PFSK-1 (cell line): ENCODE measurements at regions not wholly inside any gene's neighbourhood (a gene's known extent, or its start where the extent isn't known, plus 50 kb on each side); places are given as distances from the start of the nearest gene placed in this dataset.

Source experiments
- FOXP2 ChIP-seq: optimal IDR thresholded peaks from 2 replicates; pipeline ENCODE3; 2011; ENCODE audit warnings: borderline replicate concordance, control low read depth, inconsistent platforms; ENCODE audit not compliant: insufficient read depth; ENCODE audit errors: extremely low read length, extremely low read depth
- POLR2AphosphoS5 ChIP-seq: IDR thresholded peaks from 2 replicates; pipeline ENCODE4 v1.6.1; 2012; ENCODE audit warnings: low read depth, mild to moderate bottlenecking, control low read depth, low read length, moderate library complexity
- TF ChIP-seq, protein P1 (sequence below), 2 experiments: IDR thresholded peaks; 2 replicates each; pipeline versions ENCODE4 v1.6.1 to v1.8.0; 2011 to 2012; ENCODE audit warnings: low read depth in 2 of 2, low read length in 2 of 2, control low read depth in 1 of 2, inconsistent platforms in 1 of 2, mild to moderate bottlenecking in 1 of 2, moderate library complexity in 1 of 2; ENCODE audit not compliant: insufficient read depth in 1 of 2

GRCh38 chr12:89775063-89775985 is 66.7 kb upstream of the ATP2B1 start:
- TF ChIP-seq POLR2AphosphoS5 (no peak), FOXP2 (no peak)
- TF ChIP-seq, protein P1, sequence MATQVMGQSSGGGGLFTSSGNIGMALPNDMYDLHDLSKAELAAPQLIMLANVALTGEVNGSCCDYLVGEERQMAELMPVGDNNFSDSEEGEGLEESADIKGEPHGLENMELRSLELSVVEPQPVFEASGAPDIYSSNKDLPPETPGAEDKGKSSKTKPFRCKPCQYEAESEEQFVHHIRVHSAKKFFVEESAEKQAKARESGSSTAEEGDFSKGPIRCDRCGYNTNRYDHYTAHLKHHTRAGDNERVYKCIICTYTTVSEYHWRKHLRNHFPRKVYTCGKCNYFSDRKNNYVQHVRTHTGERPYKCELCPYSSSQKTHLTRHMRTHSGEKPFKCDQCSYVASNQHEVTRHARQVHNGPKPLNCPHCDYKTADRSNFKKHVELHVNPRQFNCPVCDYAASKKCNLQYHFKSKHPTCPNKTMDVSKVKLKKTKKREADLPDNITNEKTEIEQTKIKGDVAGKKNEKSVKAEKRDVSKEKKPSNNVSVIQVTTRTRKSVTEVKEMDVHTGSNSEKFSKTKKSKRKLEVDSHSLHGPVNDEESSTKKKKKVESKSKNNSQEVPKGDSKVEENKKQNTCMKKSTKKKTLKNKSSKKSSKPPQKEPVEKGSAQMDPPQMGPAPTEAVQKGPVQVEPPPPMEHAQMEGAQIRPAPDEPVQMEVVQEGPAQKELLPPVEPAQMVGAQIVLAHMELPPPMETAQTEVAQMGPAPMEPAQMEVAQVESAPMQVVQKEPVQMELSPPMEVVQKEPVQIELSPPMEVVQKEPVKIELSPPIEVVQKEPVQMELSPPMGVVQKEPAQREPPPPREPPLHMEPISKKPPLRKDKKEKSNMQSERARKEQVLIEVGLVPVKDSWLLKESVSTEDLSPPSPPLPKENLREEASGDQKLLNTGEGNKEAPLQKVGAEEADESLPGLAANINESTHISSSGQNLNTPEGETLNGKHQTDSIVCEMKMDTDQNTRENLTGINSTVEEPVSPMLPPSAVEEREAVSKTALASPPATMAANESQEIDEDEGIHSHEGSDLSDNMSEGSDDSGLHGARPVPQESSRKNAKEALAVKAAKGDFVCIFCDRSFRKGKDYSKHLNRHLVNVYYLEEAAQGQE (IDR thresholded peaks at IDR 0.05; ENCODE audit: insufficient read depth in 1 of 2, low read depth in 2 of 2, low read length in 2 of 2), result no peak
